OCI-LY1 (cell line): ENCODE measurements at regions not wholly inside any gene's neighbourhood (a gene's known extent, or its start where the extent isn't known, plus 50 kb on each side); places are given as distances from the start of the nearest gene placed in this dataset.

Experiments
- CTCF ChIP-seq: fragments of 200-600 bp; sonication (generic), shearing (Covaris generic); IDR thresholded peaks from 2 replicates; pipeline ENCODE4 v1.5.1; 2017; ENCODE audit warnings: mild to moderate bottlenecking, antibody characterized with exemption, low read length, moderate library complexity, mixed read lengths
- EZH2 ChIP-seq: fragments of 200-600 bp; sonication (generic), shearing (Covaris generic); IDR thresholded peaks from 2 replicates; pipeline ENCODE4 v1.8.0; 2017; ENCODE audit warnings: borderline replicate concordance, mixed run types, mild to moderate bottlenecking, antibody characterized with exemption, low read length, moderate library complexity, mixed read lengths

- TF ChIP-seq CTCF (no peak), EZH2 (no peak)
Measured at GRCh38 chr15:87638554-87639083, 617.9 kb downstream of the NTRK3 start.
